K562 (cell line): ENCODE measurements at regions not wholly inside any gene's neighbourhood (a gene's known extent, or its start where the extent isn't known, plus 50 kb on each side); places are given as distances from the start of the nearest gene placed in this dataset.

Experiments used
- ATAC-seq: fragments of 200-7000 bp; cut with Tn5 transposase; 3 replicates; pipeline ENCODE4 v1.9.1; 2020; ENCODE audit warnings: moderate library complexity
- BruUV-seq: library from RNA; stranded (reverse); fragments of 400-500 nt; replicated peaks from 2 replicates; lab custom pipeline; 2021; lab: Mats Ljungman, UMichigan
- CTCF ChIA-PET: fragments of 300-600 bp; formaldehyde crosslinking; extraction: SDS; loops from one replicate; lab custom pipeline; 2021; ENCODE audit warnings: low intra/inter-chr PET ratio; lab: Yijun Ruan, JAX
- POLR2A ChIA-PET: fragments of 300-600, 350-650 bp; sonication (Branson Sonifier 250); formaldehyde crosslinking; extraction: SDS; loops from one replicate; lab custom pipeline; 2021; ENCODE audit warnings: antibody characterized with exemption, inconsistent platforms; lab: Yijun Ruan, JAX
- DNase-seq, 4 experiments: peaks; one replicate each; pipeline versions ENCODE4 v3.0.0 to v3.0.0-alpha.2; 2011 to 2018; ENCODE audit warnings: low spot score in 3 of 4, mixed read lengths in 3 of 4; ENCODE audit errors: extremely low read depth in 1 of 4
- FAIRE-seq: peaks from 2 replicates; lab custom pipeline; 2011; peaks lifted over from hg19 to GRCh38; lab: Jason Lieb, UNC
- H2AFZ ChIP-seq: 2 replicates; pipeline ENCODE4 v1.6.0; 2011; ENCODE audit warnings: low read depth, low read length, control low read depth, inconsistent platforms
- H3K27ac ChIP-seq: fragments of 200-600 bp; 3 replicates; pipeline ENCODE4 v1.8.0; 2011; ENCODE audit warnings: low read depth, mild to moderate bottlenecking, control low read depth, inconsistent platforms, low read length, moderate library complexity, mixed read lengths; ENCODE audit errors: extremely low read depth
- H3K27me3 ChIP-seq, 2 experiments: fragments of 300-600 bp in 1 of 2; 2 replicates in 1 of 2; 3 replicates in 1 of 2; pipeline versions ENCODE4 v1.6.0 to v1.8.0; 2011; ENCODE audit warnings: inconsistent platforms in 2 of 2, low read length in 2 of 2, mild to moderate bottlenecking in 1 of 2, mixed read lengths in 1 of 2, moderate library complexity in 1 of 2; ENCODE audit not compliant: control insufficient read depth in 2 of 2, insufficient read depth in 2 of 2
- H3K36me3 ChIP-seq: fragments of 300-600 bp; 3 replicates; pipeline ENCODE4 v1.8.0; 2011; ENCODE audit warnings: mild to moderate bottlenecking, low read length, inconsistent platforms; ENCODE audit not compliant: control insufficient read depth, insufficient read depth
- H3K4me1 ChIP-seq, 2 experiments: fragments of 200-600 bp in 1 of 2; replicated peaks in 1 of 2; 2 replicates in 1 of 2; 3 replicates in 1 of 2; pipeline versions ENCODE4 v1.5.1 to v1.8.0; 2011; ENCODE audit warnings: inconsistent platforms in 2 of 2, low read length in 2 of 2, mild to moderate bottlenecking in 1 of 2, mixed read lengths in 1 of 2, moderate library complexity in 1 of 2; ENCODE audit not compliant: control insufficient read depth in 2 of 2, insufficient read depth in 2 of 2
- H3K4me2 ChIP-seq: 2 replicates; pipeline ENCODE4 v1.6.1; 2011; ENCODE audit warnings: low read length, control low read depth, inconsistent platforms, mixed read lengths; ENCODE audit not compliant: insufficient read depth
- H3K4me3 ChIP-seq: fragments of 200-600 bp; sonication (generic), shearing (Covaris generic); 2 replicates; pipeline ENCODE4 v1.5.1; 2016; ENCODE audit warnings: control low read depth, inconsistent platforms
- H3K79me2 ChIP-seq: fragments of 200-600 bp; 3 replicates; pipeline ENCODE4 v1.8.0; 2011; ENCODE audit warnings: low read length, inconsistent platforms; ENCODE audit not compliant: control insufficient read depth, insufficient read depth
- H3K9ac ChIP-seq, 2 experiments: 2 replicates each; pipeline versions ENCODE4 v1.6.0 to v1.6.1; 2011; ENCODE audit warnings: low read depth in 2 of 2, low read length in 2 of 2, control low read depth in 1 of 2, inconsistent platforms in 1 of 2, mild to moderate bottlenecking in 1 of 2, mixed read lengths in 1 of 2; ENCODE audit not compliant: insufficient read depth in 1 of 2
- H3K9me1 ChIP-seq: one replicate; pipeline ENCODE4 v1.6.0; 2011; ENCODE audit warnings: inconsistent platforms, mild to moderate bottlenecking, low read length, moderate library complexity; ENCODE audit not compliant: control insufficient read depth, insufficient read depth
- H3K9me3 ChIP-seq: replicated peaks from 2 replicates; pipeline ENCODE4 v1.5.1; 2011; ENCODE audit warnings: low read depth, low read length, inconsistent platforms; ENCODE audit not compliant: control insufficient read depth, insufficient read depth
- H4K20me1 ChIP-seq: replicated peaks from 2 replicates; pipeline ENCODE4 v1.6.1; 2011; ENCODE audit warnings: low read length, inconsistent platforms, mixed read lengths; ENCODE audit not compliant: control insufficient read depth, insufficient read depth
- CBFB ChIP-seq: sonication (generic); formaldehyde crosslinking; IDR thresholded peaks from 2 replicates; pipeline ENCODE4 v1.4.0; 2020; ENCODE audit warnings: mild to moderate bottlenecking, missing genetic modification reagents
- CC2D1A ChIP-seq: fragments of 450-650 bp; IDR thresholded peaks from 2 replicates; pipeline ENCODE4 v1.6.1; 2017; ENCODE audit warnings: mild to moderate bottlenecking
- CSDE1 ChIP-seq, 2 experiments: fragments of 450-650 bp; IDR thresholded peaks; 2 replicates each; pipeline ENCODE4 v1.6.1; 2016; ENCODE audit warnings: mild to moderate bottlenecking in 1 of 2
- ETV6 ChIP-seq, 3 experiments: fragments of 150-350 bp in 1 of 3; sonication (generic) in 1 of 3; formaldehyde crosslinking in 1 of 3; IDR thresholded peaks; 2 replicates each; pipeline versions ENCODE4 v1.6.1 to v1.8.0; 2014 to 2022; ENCODE audit warnings: borderline replicate concordance in 2 of 3, low read depth in 2 of 3, antibody characterized with exemption in 1 of 3, low read length in 1 of 3, mild to moderate bottlenecking in 1 of 3, missing genetic modification reagents in 1 of 3
- KAT8 ChIP-seq: fragments of 450-650 bp; IDR thresholded peaks from 2 replicates; pipeline ENCODE4 v1.6.1; 2016; ENCODE audit warnings: low read depth, mild to moderate bottlenecking
- PHF8 ChIP-seq: fragments of 200-600 bp; sonication (generic); IDR thresholded peaks from 2 replicates; pipeline ENCODE4 v1.6.1; 2012; ENCODE audit warnings: mixed run types, mild to moderate bottlenecking, inconsistent platforms, low read length, moderate library complexity, borderline replicate concordance
- TAF7 ChIP-seq: fragments of 450-650 bp; IDR thresholded peaks from 2 replicates; pipeline ENCODE4 v1.6.1; 2016; ENCODE audit warnings: missing genetic modification characterization, missing compliant biosample characterization
- ZBTB1 ChIP-seq: sonication (generic); formaldehyde crosslinking; IDR thresholded peaks from 2 replicates; pipeline ENCODE4 v1.8.1; 2023; ENCODE audit warnings: missing genetic modification reagents, low read depth, mild to moderate bottlenecking, borderline replicate concordance
- ZNF263 ChIP-seq: sonication (generic); formaldehyde crosslinking; IDR thresholded peaks from 2 replicates; pipeline ENCODE4 v1.8.0; 2022; ENCODE audit warnings: mild to moderate bottlenecking, missing genetic modification reagents, borderline replicate concordance
- ZNF584 ChIP-seq: fragments of 200-800 bp; sonication (Bioruptor generic); IDR thresholded peaks from 2 replicates; pipeline ENCODE4 v1.6.1; 2016; ENCODE audit warnings: low read depth, mild to moderate bottlenecking, missing genetic modification characterization, missing compliant biosample characterization
- WGBS: fragments of 100-300 bp; shearing (Covaris generic); methylation state at CpG from one replicate; pipeline ENCODE4 v1.1.6; 2016; ENCODE audit warnings: low coverage, mixed read lengths; ENCODE audit not compliant: insufficient coverage; ENCODE audit errors: missing lambda C conversion rate; 5-methylcytosine and 5-hydroxymethylcytosine counted together
- in situ Hi-C: fragments of 300-500 bp; cut with MboI; formaldehyde crosslinking; loops from 4 replicates; pipeline ENCODE4 v1.15.0; 2018; ENCODE audit warnings: inconsistent platforms, mixed read lengths
- intact Hi-C: fragments of 100-400 bp; cut with micrococcal nuclease; formaldehyde crosslinking; loops from 2 replicates; pipeline ENCODE4 v1.14.2; 2022
- TF ChIP-seq, protein P1 (sequence below): sonication (generic); formaldehyde crosslinking; IDR thresholded peaks from 2 replicates; pipeline ENCODE4 v1.8.0; 2022; ENCODE audit warnings: mild to moderate bottlenecking, missing genetic modification reagents

GRCh38 chr2:15870565-15870964, 69.8 kb upstream of the MYCN start:
- H2AFZ ChIP-seq: no peak overlapping the region
- H4K20me1 ChIP-seq: no peaks in the 10 kb centered on the region
- CTCF ChIA-PET: no interaction called here
- no TSS peak for BruUV-seq
- no peak for FAIRE-seq
- no peak overlapping the region for H3K4me2 ChIP-seq
- no peaks in the 10 kb centered on the region for H3K9me1 ChIP-seq
- no peaks in the 10 kb centered on the region for H3K4me1 ChIP-seq
- TF ChIP-seq KAT8 (no peak), TAF7 (tag) (no peak), CSDE1 (IDR thresholded peaks at IDR 0.05) (no peak), ZNF263 (no peak), CC2D1A (no peak), ETV6 (IDR thresholded peaks at IDR 0.05; ENCODE audit: borderline replicate concordance in 1 of 2, low read depth in 2 of 2, low read length in 1 of 2) (no peak), ETV6 (CRISPR knock-in tag; IDR thresholded peaks at IDR 0.05; ENCODE audit: borderline replicate concordance) (no peak), ZNF584 (CRISPR knock-in tag) (no peak), ZBTB1 (CRISPR knock-in tag) (no peak), PHF8 (no peak), CBFB (CRISPR knock-in tag) (no peak)
- TF ChIP-seq, protein P1, sequence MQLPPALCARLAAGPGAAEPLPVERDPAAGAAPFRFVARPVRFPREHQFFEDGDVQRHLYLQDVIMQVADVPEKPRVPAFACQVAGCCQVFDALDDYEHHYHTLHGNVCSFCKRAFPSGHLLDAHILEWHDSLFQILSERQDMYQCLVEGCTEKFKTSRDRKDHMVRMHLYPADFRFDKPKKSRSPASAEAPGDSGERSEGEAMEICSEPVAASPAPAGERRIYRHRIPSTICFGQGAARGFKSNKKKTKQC: no peak
- TF ChIP-seq, all 486 proteins: peak for 0
- ATAC-seq (no peak), DNase-seq (no peak)
- Histone ChIP-seq H3K4me3 (no peak overlapping the region), H3K36me3 (no peaks in the 10 kb centered on the region), H3K27me3 (peaks cover 0 to 5% of the 10 kb centered on the region in 2 experiments; a peak in 1 of 5 replicates), H3K9me3 (no peaks in the 10 kb centered on the region), H3K9ac (no peak overlapping the region), H3K27ac (no peak overlapping the region), H3K79me2 (no peaks in the 10 kb centered on the region)
- WGBS: 0% methylated on average over 5 of the region's 5 CpGs
- POLR2A ChIA-PET: interaction anchor here (0.7 kb wide), 1 partner anchor 744 kb away, joined by 4 read pairs; no protein-coding TSS in a partner anchor
- in situ Hi-C loops (no loop called here), intact Hi-C loops (no loop called here)
